Upper lobe of left lung (tissue), 6 donors: ENCODE measurements at regions not wholly inside any gene's neighbourhood (a gene's known extent, or its start where the extent isn't known, plus 50 kb on each side); places are given as distances from the start of the nearest gene placed in this dataset.

ENCODE experiments used
- ATAC-seq, 2 donors: fragments of 200-7000 bp; cut with Tn5 transposase; one replicate each; pipeline ENCODE4 v1.9.1; 2022; ENCODE audit warnings: mild to moderate bottlenecking in 2 of 2, moderate library complexity in 2 of 2; ENCODE audit not compliant: low FRiP score in 2 of 2
- DNase-seq, 2 donors: peaks; one replicate each; pipeline ENCODE4 v3.0.0-alpha.2; 2019 to 2020
- H3K27ac ChIP-seq, 4 donors: fragments of 200-600 bp; sonication (generic); one replicate each; pipeline ENCODE4 v1.5.1; 2016 to 2019
- H3K27me3 ChIP-seq, 4 donors: fragments of 200-600 bp; sonication (generic); one replicate each; pipeline ENCODE4 v1.5.1; 2017 to 2019
- H3K36me3 ChIP-seq, 4 donors: fragments of 200-600 bp; sonication (generic); one replicate each; pipeline ENCODE4 v1.5.1; 2016 to 2019
- H3K4me1 ChIP-seq, 4 donors: fragments of 200-600 bp; sonication (generic); one replicate each; pipeline ENCODE4 v1.5.1; 2018 to 2019
- H3K4me3 ChIP-seq, 4 donors: fragments of 200-600 bp; sonication (generic); one replicate each; pipeline ENCODE4 v1.5.1; 2017 to 2019; ENCODE audit warnings: mild to moderate bottlenecking in 2 of 4, moderate library complexity in 1 of 4
- H3K9me3 ChIP-seq, 4 donors: fragments of 200-600 bp; sonication (generic); one replicate each; pipeline ENCODE4 v1.5.1; 2018 to 2019
- EP300 ChIP-seq, 4 donors: sonication (generic); formaldehyde crosslinking; IDR thresholded peaks; one replicate each; pipeline ENCODE4 v1.5.1; 2017; ENCODE audit warnings: antibody characterized with exemption in 4 of 4, control low read depth in 2 of 4
- POLR2A ChIP-seq, 4 donors: fragments of 450-650 bp; IDR thresholded peaks; one replicate each; pipeline ENCODE4 v1.5.1; 2016 to 2017; ENCODE audit warnings: antibody characterized with exemption in 4 of 4, mild to moderate bottlenecking in 2 of 4
- POLR2AphosphoS5 ChIP-seq, 2 donors: sonication (generic); formaldehyde crosslinking; IDR thresholded peaks; one replicate each; pipeline ENCODE4 v1.5.1; 2017; ENCODE audit warnings: antibody characterized with exemption in 2 of 2
- WGBS, 2 donors: methylation state at CpG; one replicate each; pipeline ENCODE4 v1.1.5; 2017 to 2018; 5-methylcytosine and 5-hydroxymethylcytosine counted together
- TF ChIP-seq, protein P1 (sequence below), 6 experiments: fragments of 450-650 bp in 4 of 6; fragments of 200-600 bp in 2 of 6; sonication (generic) in 2 of 6; IDR thresholded peaks; one replicate each; pipeline ENCODE4 v1.5.1; 2016 to 2019; ENCODE audit warnings: antibody characterized with exemption in 6 of 6
- donor health status: DM: no; HTN: no; CAD: no; lungs with moderate emphysema.
- donor health status: DM: no; HTN: yes; CAD: no; lungs with severe emphysema.

DNA sequence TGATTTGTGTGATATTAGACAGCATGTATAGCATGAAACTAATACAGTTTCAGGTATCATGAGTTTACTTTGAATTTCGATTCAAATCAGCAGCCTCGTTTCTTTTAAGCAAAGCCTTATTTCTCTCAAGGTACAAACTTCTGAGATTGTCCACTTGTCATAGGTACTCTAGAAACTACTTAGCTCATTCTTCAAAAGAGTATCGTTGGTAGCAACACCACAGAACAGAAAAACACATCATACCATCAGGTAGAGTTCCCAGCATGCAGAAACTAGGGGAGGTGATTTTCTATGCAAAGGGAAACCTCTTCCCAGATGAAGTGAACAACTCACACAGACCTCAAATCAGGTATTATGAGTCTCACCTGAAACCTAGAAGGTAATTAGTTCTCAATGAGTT lies 237.0 kb upstream of the SOX9 start:
- H3K27ac ChIP-seq, result no peak overlapping the region
- DNase-seq, result no peak
- ATAC-seq, result no peak
- H3K4me1 ChIP-seq, result no peaks in the 10 kb centered on the region
- TF ChIP-seq, protein P1, sequence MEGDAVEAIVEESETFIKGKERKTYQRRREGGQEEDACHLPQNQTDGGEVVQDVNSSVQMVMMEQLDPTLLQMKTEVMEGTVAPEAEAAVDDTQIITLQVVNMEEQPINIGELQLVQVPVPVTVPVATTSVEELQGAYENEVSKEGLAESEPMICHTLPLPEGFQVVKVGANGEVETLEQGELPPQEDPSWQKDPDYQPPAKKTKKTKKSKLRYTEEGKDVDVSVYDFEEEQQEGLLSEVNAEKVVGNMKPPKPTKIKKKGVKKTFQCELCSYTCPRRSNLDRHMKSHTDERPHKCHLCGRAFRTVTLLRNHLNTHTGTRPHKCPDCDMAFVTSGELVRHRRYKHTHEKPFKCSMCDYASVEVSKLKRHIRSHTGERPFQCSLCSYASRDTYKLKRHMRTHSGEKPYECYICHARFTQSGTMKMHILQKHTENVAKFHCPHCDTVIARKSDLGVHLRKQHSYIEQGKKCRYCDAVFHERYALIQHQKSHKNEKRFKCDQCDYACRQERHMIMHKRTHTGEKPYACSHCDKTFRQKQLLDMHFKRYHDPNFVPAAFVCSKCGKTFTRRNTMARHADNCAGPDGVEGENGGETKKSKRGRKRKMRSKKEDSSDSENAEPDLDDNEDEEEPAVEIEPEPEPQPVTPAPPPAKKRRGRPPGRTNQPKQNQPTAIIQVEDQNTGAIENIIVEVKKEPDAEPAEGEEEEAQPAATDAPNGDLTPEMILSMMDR (IDR thresholded peaks at IDR 0.05), result no peak
- TF ChIP-seq POLR2AphosphoS5 (IDR thresholded peaks at IDR 0.05), result no peak
- TF ChIP-seq POLR2A (IDR thresholded peaks at IDR 0.05), result no peak
- TF ChIP-seq EP300 (IDR thresholded peaks at IDR 0.05), result no peak
- no peaks in the 10 kb centered on the region for H3K36me3 ChIP-seq
- no peaks in the 10 kb centered on the region for H3K9me3 ChIP-seq
- no peak overlapping the region for H3K4me3 ChIP-seq
- WGBS, 2 donors, result 71 to 80% methylated on average over 3 of the region's 3 CpGs
- no peaks in the 10 kb centered on the region for H3K27me3 ChIP-seq

DNA sequence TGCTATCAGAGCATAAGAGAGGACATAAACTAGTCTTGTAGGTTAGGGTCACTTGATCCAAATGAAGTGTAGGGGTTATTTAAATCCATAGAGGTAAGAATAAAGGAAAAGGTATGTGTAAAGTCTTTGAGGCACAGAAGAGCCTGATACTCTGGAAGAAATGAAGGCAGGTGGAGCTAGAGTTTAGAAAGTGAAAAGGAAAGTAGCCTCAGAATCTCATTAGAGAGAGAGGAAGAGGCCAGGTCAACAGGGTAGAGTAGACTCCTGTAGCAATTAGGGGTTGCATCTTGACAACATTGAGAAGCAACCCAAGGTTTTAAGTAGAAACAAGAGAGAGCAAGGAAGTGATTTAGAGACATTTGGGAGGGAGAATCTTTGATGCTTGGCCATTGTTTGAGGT lies 235.2 kb upstream of the SOX9 start:
- no peaks in the 10 kb centered on the region for H3K4me1 ChIP-seq
- no peaks in the 10 kb centered on the region for H3K27me3 ChIP-seq
- ATAC-seq (no peak), DNase-seq (no peak)
- no peaks in the 10 kb centered on the region for H3K36me3 ChIP-seq
- H3K9me3 ChIP-seq, result no peaks in the 10 kb centered on the region
- no peak for TF ChIP-seq EP300 (IDR thresholded peaks at IDR 0.05)
- TF ChIP-seq POLR2A (IDR thresholded peaks at IDR 0.05), result no peak
- TF ChIP-seq POLR2AphosphoS5 (IDR thresholded peaks at IDR 0.05), result no peak
- TF ChIP-seq, protein P1 (IDR thresholded peaks at IDR 0.05), result no peak
- no peak overlapping the region for H3K4me3 ChIP-seq
- no peak overlapping the region for H3K27ac ChIP-seq

DNA sequence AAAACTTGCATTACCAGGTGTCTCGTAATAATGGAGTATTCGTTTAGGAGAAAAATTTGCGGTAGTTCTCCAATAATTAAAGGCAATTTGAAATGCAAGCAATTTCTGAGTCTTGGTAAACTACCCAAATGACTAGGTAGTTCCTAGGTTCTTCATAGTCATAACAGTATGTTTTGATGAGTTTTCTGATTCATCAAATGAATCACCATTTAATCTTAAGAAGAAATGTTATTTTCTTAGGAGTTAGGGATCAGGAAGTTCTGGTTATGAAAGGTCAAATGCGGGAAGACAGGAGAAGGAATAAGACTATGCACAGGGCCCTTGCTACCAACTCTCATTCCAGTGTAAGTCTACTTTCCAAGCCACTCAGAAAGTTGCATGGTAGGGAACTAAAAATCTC lies 221.5 kb upstream of the SOX9 start:
- TF ChIP-seq, protein P1 (IDR thresholded peaks at IDR 0.05), result no peak
- TF ChIP-seq POLR2A (IDR thresholded peaks at IDR 0.05) (no peak), EP300 (IDR thresholded peaks at IDR 0.05) (no peak), POLR2AphosphoS5 (IDR thresholded peaks at IDR 0.05) (no peak)
- ATAC-seq, result no peak
- Histone ChIP-seq H3K27ac (no peak overlapping the region), H3K9me3 (no peaks in the 10 kb centered on the region), H3K4me3 (no peak overlapping the region), H3K36me3 (no peaks in the 10 kb centered on the region), H3K4me1 (no peaks in the 10 kb centered on the region), H3K27me3 (no peaks in the 10 kb centered on the region)
- WGBS, 2 donors, result 91 to 92% methylated on average over 4 of the region's 4 CpGs
- no peak for DNase-seq

DNA sequence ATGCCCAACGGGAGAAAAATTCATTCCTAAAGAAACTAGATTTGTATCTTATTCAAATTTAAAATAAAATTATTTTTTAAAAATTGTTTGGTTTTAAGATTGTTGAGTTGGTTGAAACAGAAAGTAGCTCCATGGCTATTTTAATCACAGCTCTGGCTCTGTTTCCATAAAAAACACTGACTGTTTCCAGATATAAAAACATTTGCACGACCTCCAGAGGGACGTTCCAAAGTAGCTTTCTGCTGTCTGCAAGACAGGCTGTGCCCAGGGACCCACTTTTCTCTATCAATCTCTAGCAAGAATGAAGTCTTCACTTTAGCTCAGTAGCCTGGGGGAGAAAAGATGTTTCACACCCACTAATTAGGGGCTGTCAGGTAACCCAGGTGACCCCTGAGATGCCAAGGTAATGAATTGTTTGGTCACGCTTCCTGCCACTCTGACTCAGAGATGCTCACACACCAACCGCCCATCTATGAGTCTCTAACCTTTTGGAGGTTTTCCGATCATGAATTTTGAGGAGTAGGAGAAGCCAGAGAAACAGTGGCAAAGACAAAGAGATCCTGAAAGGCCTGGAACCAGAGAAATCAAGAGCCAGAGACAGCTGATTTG lies 220.1 kb upstream of the SOX9 start:
- 80 to 82% methylated on average over 6 of the region's 6 CpGs for WGBS, 2 donors
- ATAC-seq, result no peak
- no peaks in the 10 kb centered on the region for H3K4me1 ChIP-seq
- H3K27me3 ChIP-seq, result no peaks in the 10 kb centered on the region
- H3K27ac ChIP-seq, result no peak overlapping the region
- no peak for TF ChIP-seq EP300 (IDR thresholded peaks at IDR 0.05)
- TF ChIP-seq POLR2AphosphoS5 (IDR thresholded peaks at IDR 0.05), result no peak
- no peak for TF ChIP-seq POLR2A (IDR thresholded peaks at IDR 0.05)
- TF ChIP-seq, protein P1 (IDR thresholded peaks at IDR 0.05), result no peak
- no peak overlapping the region for H3K4me3 ChIP-seq
- no peaks in the 10 kb centered on the region for H3K36me3 ChIP-seq
- no peak for DNase-seq
- no peaks in the 10 kb centered on the region for H3K9me3 ChIP-seq

DNA sequence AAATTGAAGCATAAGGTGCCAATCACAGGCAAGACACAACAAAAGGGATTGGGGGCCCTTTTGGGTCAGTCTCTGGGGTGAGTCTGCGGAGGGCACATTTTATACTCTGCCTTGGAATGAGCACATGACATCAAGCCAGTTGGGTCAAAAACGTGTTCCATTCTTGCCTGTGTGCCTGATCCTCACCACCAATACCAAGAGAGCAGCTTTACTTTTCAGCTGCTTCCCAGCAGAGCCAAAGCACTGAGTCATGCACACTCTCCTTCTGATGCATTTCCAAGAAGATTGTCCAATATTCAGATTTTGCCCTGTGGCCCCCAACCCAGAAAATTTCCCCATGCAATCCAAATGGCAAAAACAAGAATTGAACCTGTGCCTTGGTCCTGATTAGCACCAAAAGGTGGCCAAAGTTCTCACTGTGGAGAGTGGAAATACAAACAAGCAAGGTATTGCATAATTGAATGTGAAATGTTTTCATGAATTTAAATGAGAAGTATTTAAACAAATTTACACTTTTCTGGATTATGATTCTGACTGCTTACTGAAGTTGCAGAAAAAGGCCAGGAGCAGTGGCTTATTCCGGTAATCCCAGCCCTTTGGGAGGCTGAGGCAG lies 217.8 kb upstream of the SOX9 start:
- 73 to 82% methylated on average over 3 of the region's 3 CpGs for WGBS, 2 donors
- ATAC-seq, result no peak
- DNase-seq, result no peak
- Histone ChIP-seq H3K27ac (no peak overlapping the region), H3K36me3 (no peaks in the 10 kb centered on the region), H3K9me3 (no peaks in the 10 kb centered on the region), H3K4me3 (no peak overlapping the region), H3K4me1 (no peaks in the 10 kb centered on the region), H3K27me3 (no peaks in the 10 kb centered on the region)
- TF ChIP-seq POLR2A (IDR thresholded peaks at IDR 0.05) (no peak), EP300 (IDR thresholded peaks at IDR 0.05) (no peak)
- TF ChIP-seq, protein P1 (IDR thresholded peaks at IDR 0.05), result no peak
